Kidney (tissue), 13 donors: ENCODE measurements at regions not wholly inside any gene's neighbourhood (a gene's known extent, or its start where the extent isn't known, plus 50 kb on each side); places are given as distances from the start of the nearest gene placed in this dataset.

Source experiments
- DNase-seq, 5 donors: peaks; one replicate each; pipeline ENCODE4 v3.0.0-alpha.2; 2013 to 2020
- FAIRE-seq: peaks from 2 replicates; lab custom pipeline; 2012; peaks lifted over from hg19 to GRCh38; lab: Jason Lieb, UNC
- H3K27ac ChIP-seq, 2 donors: one replicate each; pipeline ENCODE4 v1.7.0; 2013; ENCODE audit warnings: low read depth in 2 of 2, low read length in 2 of 2, inconsistent platforms in 1 of 2
- H3K27me3 ChIP-seq: one replicate; pipeline ENCODE4 v1.7.1; 2013; ENCODE audit warnings: low read length, inconsistent platforms; ENCODE audit not compliant: control insufficient read depth, insufficient read depth
- H3K36me3 ChIP-seq, 3 donors: one replicate each; pipeline versions ENCODE4 v1.7.0 to v1.7.1; 2013; ENCODE audit warnings: low read length in 3 of 3, control low read depth in 1 of 3, inconsistent platforms in 1 of 3; ENCODE audit not compliant: insufficient read depth in 3 of 3, control insufficient read depth in 2 of 3
- H3K4me1 ChIP-seq, 3 donors: one replicate each; pipeline versions ENCODE4 v1.7.0 to v1.7.1; 2013; ENCODE audit warnings: low read length in 3 of 3, inconsistent platforms in 1 of 3, low read depth in 1 of 3; ENCODE audit not compliant: control insufficient read depth in 2 of 3, insufficient read depth in 2 of 3
- H3K4me3 ChIP-seq, 3 donors: one replicate each; pipeline versions ENCODE4 v1.7.0 to v1.8.1; 2013; ENCODE audit warnings: low read length in 3 of 3, control low read depth in 1 of 3, inconsistent platforms in 1 of 3
- H3K9ac ChIP-seq, 3 donors: one replicate each; pipeline versions ENCODE4 v1.7.0 to v1.7.1; 2013; ENCODE audit warnings: low read length in 3 of 3, control low read depth in 1 of 3, inconsistent platforms in 1 of 3
- H3K9me3 ChIP-seq, 3 donors: one replicate each; pipeline versions ENCODE4 v1.7.0 to v1.7.1; 2013; ENCODE audit warnings: low read length in 3 of 3, control low read depth in 1 of 3, inconsistent platforms in 1 of 3; ENCODE audit not compliant: control insufficient read depth in 2 of 3, insufficient read depth in 1 of 3
- intact Hi-C: fragments of 100-400 bp; cut with DNase I; formaldehyde crosslinking; loops from one replicate; pipeline ENCODE4 v1.11.1; 2022
- TF ChIP-seq, protein P1 (sequence below): IDR thresholded peaks from 3 replicates; pipeline ENCODE4 v1.5.1; 2012; ENCODE audit warnings: mild to moderate bottlenecking, moderate library complexity, borderline replicate concordance; ENCODE audit not compliant: insufficient read depth; ENCODE audit errors: extremely low read depth
- donor health status: control.
- donor health status: control.
- donor health status: control.
- donor health status: control.
- donor health status: control.
- donor health status: DM: yes; HTN: yes; CAD: no.
- donor health status: Normal renal cell carcinoma (clear cell type).

DNA sequence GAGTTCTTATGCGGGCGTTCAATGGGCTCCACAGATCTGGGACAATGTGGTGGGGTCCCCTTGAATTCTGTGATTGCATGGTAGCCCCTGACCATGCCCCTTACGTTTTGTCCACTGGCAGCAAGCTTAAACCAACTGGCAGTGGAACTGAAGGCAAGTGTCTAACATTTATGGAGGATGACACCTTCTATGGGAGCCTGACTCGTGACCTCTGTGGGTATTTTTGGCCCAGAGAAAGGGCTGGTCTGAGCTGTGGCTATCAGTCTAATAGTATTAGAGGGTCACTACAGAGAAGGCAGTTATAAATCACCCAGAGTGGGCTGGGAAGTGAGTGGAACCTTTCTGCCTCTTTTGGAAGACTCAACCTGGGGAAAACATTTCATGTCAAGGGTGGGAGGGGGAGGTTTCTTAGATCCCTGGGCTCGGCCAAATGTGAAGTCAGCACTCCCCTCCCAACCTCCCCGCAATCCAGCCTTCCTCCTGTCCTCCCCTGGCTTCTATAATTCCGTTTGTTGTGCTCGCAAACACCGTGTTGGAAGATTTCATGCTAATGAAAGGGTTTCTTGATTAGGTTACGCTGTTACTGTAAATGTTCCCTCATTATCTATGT, 322.7 kb downstream of the RPS24 start:
- no peak for FAIRE-seq
- H3K27ac ChIP-seq, result no peak overlapping the region
- H3K4me1 ChIP-seq, result peaks cover 0 to 2% (median 2%) of the 10 kb centered on the region in 3 donors
- H3K9ac ChIP-seq, result no peak overlapping the region
- no peaks in the 10 kb centered on the region for H3K36me3 ChIP-seq
- DNase-seq, result peak in 1 of 5 donors; percentile 64
- no peak overlapping the region for H3K4me3 ChIP-seq
- intact Hi-C loops, result no loop called here
- no peaks in the 10 kb centered on the region for H3K9me3 ChIP-seq
- H3K27me3 ChIP-seq, result no peaks in the 10 kb centered on the region
- TF ChIP-seq, protein P1, sequence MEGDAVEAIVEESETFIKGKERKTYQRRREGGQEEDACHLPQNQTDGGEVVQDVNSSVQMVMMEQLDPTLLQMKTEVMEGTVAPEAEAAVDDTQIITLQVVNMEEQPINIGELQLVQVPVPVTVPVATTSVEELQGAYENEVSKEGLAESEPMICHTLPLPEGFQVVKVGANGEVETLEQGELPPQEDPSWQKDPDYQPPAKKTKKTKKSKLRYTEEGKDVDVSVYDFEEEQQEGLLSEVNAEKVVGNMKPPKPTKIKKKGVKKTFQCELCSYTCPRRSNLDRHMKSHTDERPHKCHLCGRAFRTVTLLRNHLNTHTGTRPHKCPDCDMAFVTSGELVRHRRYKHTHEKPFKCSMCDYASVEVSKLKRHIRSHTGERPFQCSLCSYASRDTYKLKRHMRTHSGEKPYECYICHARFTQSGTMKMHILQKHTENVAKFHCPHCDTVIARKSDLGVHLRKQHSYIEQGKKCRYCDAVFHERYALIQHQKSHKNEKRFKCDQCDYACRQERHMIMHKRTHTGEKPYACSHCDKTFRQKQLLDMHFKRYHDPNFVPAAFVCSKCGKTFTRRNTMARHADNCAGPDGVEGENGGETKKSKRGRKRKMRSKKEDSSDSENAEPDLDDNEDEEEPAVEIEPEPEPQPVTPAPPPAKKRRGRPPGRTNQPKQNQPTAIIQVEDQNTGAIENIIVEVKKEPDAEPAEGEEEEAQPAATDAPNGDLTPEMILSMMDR, result no peak

DNA sequence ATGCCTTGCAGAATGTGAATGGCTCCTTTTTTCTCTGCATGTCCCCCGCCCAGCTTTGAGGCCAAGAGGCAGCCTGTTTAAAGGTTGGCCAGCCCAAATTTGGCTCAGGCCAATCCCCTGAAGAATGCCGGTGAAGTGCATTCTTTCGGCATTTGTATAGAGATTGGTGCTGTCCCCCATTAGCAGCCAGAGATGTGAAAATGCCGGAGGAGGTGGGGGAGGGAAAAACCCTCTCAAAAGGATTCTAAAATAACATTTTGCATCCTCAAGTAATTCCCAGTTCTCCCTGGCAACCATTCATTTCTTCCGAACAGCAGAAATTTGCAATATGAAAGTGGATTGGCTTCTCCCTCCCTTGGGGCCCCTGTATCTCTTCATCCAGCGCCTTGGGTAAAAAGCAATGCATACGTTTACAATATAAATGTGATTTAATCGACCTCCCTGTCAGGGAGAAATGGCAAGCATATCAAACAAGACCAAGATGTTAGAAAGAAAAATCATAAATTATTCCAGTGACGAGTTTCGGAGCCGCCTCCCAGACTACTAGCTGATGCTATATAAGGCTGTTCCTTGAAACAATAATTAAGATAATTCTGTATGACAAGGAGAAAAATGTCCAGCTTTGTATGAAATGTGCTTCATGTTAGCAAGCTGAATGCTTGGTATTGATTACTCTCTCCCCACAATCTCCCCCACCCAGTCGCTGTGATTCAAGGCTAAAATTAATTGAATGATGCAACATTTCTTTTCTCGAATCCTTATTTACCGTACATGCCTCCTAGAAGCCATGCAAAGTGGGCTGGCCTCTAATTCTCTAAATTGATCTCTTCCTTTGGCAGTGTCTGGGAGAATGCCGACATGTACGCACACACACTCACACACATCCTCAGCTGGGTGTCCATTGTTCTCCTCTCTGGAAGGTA, 323.7 kb downstream of the RPS24 start:
- Histone ChIP-seq H3K9me3 (no peaks in the 10 kb centered on the region), H3K9ac (no peak overlapping the region), H3K4me3 (no peak overlapping the region), H3K4me1 (peaks cover 0 to 4% (median 2%) of the 10 kb centered on the region in 3 donors), H3K36me3 (no peaks in the 10 kb centered on the region), H3K27ac (no peak overlapping the region), H3K27me3 (no peaks in the 10 kb centered on the region)
- FAIRE-seq (no peak), DNase-seq (peak in 2 of 5 donors; percentile 42 to 66)
- intact Hi-C loops, result no loop called here
- TF ChIP-seq, protein P1, result no peak

DNA sequence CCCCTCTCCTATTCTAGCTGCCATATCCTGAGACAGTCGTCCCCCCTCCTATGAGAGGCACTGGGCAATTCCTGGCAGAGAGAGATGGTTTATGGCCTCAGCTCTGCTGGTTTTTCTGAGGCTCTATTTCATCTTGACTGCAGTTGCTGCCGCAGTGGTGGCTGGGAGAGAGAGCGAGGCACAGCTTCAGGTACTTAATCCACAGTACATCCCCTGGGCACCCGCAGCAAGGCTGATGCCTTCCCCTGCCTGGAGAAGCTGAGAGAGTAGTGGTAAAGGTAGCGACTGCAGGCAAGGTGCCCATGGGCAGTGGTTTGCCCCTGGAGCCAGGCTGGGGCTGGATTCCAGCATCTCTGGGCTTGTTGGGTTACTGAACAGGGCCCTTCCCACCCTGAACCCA, 324.7 kb downstream of the RPS24 start:
- Histone ChIP-seq H3K27ac (no peak overlapping the region), H3K9ac (no peak overlapping the region), H3K4me1 (peaks cover 0 to 4% (median 2%) of the 10 kb centered on the region in 3 donors), H3K27me3 (no peaks in the 10 kb centered on the region), H3K36me3 (no peaks in the 10 kb centered on the region), H3K9me3 (no peaks in the 10 kb centered on the region), H3K4me3 (no peak overlapping the region)
- TF ChIP-seq, protein P1, result no peak
- DNase-seq, result no peak
- intact Hi-C loops, result no loop called here
- FAIRE-seq, result no peak
